HG03575 (cell line): ENCODE measurements at regions not wholly inside any gene's neighbourhood (a gene's known extent, or its start where the extent isn't known, plus 50 kb on each side); places are given as distances from the start of the nearest gene placed in this dataset.

Experiments used
- ATAC-seq: cut with Tn5 transposase; IDR thresholded peaks from one replicate; pipeline ENCODE4 v1.9.1; 2021; ENCODE audit not compliant: unreplicated experiment, insufficient number of reproducible peaks, low FRiP score; ENCODE audit errors: extremely low read depth

DNA sequence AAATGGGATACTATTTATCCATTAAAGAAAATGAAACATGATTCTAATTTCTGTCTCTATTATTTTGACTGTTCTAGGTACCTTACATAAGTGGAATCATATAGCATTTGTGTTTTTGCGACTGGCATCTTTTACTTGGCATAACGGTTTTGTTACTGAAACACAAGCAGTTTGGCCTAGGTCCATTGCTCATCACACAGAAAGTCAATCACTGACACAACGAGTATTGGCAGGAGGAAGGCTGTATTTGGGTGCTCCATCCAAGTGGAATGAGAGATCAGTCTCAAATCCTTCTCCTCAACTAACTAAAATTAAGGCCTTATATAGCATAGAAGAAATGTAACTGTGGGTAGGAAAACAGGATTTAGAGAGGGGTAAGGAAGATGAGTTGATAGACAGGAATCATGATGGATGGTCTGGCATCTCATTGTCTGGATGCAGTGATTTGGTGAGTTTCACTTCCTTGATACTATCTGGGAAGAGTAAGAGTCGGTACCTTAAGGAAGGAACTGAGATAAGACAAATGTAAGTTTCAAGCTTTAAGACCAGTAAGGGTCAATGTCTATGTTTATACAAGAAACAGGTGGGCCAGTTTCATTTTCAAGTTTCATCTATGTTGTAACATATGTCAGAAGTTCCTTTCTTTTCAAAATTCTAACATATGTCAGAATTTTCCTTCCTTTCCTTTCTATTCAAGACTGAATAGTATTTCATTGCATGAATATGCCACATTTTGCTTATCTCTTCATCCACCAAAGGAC lies 276.9 kb upstream of the RAB6C start:
- ATAC-seq, result no peak

DNA sequence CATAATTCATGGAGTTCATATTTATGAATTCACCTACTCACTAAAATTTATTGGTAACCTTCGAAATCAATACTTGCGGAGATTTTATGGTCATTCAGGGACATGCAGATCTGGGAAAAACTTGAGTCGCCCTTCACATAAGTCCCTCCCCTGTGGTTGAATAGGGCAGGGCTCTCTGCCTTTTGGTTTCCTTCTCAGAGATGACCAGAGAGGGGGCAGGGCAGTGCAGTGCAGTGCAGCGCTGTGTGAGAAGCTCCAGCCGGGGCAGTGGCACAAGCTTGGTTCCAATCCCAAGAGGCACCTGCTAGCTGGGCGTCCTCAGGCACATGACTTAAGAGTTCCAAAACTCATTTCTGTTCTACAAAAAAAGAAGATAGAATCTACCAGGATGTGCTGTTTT lies 274.4 kb upstream of the RAB6C start:
- no peak for ATAC-seq

DNA sequence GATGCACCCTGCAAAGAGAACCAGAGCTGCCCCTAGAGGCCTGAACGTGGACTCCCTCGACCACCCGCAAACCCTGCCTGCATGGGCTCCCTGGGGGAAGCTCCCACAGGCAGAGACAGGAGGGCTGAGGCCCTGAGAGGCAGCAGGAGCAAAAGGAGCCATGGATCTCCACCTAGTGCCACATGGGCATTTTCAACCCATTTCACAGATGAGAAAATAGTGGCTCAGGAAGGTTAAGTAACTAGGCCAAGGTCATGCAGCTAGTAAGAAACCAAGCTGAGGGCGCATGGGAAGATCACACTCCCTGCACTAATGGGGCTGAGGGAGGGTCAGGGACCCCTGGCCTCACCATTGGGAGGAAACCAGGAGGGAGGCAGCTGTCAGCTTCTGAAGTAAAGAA lies 271.7 kb upstream of the RAB6C start:
- ATAC-seq, result no peak

DNA sequence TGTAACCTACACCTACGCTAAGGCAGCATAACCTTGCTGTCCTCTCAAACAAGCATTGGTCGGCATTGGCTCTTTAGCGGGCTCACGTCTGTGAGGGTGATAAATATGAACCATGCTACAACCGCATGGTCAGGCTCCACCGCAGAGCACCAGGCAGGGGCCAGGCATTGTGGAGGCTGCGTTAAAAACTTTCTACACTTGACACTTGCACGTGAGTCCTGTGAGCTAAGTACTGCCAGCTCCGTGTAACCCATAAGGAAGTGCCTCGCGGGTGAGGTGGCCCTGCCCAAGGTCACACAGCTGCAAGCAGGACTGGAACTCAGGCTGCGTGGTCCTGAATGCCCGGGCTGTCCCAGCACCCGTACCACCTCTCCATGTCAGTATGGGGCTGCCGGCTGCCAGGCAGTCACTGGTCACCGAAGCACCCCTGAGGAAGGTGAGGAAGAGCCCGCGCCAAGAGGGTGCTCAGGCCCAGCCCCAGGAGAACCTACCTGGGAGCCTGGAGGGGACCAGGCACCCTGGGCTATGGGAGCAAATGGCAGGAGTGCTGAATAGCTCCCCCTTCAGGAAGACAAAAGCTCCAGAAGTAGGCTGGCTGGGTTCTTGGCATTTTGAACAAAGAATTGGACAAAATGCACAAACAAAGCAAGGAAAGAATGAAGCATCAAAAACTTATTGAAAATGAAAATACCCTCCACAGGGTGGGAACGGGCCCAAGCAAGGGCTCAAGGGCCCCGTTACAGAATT lies 271.1 kb upstream of the RAB6C start:
- ATAC-seq, result no peak

DNA sequence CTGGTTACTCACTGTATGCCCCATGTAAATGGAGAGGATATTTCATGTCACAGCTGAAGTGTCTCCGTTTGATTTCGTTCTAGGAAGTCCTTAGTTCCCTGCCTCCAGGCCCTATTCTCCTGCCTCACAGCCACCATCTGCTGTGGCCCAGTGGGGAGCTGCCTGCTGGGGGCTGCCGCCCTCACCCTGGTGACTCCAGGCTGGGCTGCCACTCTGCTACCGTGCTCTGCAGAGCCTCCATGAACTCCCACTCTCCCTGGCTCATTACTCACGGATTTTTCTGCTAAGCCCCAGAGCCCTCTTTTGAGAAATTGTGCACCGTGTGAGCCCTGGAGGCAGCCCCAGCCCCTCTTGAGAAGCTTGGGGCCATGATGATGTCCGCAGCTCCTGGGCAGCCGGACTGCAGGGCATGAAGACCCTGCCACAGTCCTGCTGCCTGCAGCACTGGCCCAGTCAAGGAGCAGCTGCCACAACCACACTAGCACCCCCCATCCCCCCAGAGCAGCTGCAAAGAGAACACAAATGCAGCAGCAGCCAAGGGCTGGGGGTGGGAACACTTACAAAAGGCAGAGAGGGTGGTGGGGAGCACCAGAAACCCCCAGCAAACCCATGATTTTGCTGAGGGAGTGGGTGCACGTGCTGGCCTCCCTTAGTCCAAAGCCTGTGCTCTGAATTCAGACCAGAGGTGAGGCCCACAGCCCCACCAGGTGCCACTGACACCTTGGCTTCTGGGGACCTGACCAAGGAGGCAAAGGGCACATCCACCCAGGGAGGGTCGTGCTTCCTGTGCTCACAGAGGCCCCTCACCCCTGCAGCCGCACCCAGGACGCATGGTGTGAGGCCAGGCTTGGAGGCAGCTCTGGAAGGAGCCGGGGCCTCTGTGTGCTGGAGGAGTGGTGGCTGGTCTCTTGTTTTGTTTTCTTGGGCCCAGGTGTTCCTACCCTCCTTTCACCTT lies 270.2 kb upstream of the RAB6C start:
- no peak for ATAC-seq

DNA sequence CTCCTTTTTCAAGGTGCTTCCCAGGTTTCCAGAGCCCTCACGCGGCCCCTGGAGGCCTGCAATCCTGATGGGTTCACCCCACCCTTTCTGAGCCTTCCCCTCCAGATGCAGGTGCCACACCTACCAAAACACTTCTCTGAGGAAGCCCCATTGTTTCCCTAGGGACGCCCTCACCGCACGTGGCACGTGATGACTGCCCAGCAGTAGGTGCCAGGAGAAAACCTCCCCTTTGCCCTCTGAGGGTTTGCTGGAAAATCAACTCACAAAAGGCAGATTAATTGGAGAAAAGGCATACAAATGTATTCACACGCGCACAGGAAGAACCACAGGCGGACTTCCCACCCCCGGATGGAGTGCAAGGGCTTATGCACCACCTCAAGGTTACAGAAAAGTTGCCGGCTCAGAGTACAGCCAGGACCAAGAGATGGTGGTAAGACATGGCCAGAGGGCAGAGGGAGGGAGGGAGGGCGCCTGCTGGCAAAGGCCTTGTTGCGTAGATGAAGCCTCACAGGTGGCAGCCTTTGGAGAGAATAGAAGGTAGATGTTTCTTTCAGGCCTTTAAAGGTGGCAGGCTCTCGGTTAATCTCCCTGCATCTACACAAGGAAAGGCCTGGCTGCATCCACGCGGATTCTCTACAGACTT lies 269.4 kb upstream of the RAB6C start:
- no peak for ATAC-seq

DNA sequence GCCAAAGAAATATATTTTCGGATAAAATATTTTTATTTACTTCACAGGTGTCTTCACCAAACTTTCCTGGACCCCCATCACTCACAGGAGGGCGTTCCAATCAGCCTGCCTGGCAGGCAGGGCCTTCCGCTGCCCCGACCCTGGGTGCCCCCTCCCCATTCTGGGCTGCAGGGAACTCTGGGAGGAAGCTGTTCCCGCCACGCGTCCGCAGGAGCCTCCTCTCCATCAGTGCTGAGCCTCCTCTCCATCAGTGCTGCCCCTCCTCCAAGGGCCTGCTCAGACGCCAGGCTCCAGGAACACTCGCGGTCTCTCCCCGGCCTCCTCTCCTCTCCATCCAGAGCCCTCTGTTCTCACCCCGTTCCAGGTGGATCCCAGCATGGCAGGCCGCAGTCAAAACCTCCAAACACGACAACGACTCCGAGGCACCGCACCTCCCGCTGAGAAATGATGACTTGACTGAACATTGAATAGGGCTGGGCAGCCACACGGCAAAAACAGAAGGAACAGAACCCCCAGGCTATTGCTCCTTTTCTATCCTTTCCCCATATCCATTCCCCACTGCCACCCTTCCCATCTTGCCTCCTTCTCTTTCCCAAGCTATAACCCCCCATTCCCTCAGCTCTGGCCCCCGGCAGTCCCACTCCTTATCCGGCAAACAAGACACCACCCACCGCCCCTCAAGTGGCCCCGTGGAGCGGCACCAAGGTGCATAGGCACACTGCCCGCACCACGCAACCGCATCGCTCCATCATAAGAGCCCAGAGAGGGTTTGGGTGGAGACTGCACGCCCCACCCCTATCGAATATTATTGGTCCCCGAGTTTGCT lies 268.6 kb upstream of the RAB6C start:
- ATAC-seq, result no peak

DNA sequence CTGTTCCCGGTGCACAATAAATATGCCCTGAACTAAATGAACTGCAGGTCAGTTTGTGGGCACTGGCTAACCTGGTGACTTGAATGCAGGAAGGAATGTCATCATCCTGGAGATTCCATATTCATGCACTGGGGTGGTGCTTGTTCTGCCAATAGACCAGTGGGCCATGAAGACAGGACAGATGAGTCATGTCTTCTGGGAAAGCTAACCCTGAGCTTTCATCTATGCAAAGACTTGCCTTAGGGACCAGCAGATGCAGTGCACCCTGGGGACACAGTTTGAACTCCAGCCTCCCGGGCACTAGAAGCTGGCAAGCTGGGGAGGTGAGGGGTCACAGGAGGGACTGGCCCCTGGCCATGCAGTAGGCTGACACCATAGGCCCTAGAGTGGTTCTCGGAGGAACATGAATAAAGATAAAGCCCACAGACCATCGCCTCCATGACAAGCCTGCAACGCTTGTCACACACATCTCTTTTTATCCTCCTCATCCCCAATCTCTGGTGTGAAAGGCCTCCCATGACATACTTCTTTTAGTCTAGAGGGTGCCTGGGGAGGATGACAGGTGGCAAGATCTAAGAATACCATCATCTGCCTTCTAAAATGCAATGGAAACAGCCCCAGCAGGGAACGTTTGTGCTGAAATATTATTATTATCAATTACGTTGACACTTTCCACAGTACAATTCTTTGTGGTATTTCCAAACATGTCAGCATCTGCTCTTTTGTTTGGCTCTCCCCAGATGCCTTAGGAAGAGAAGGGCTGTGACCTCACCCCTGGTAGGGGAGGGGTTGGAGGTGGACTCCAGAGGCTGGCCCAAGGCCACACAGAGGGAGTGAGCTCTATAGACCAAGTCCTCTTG lies 267.4 kb upstream of the RAB6C start:
- ATAC-seq, result no peak

DNA sequence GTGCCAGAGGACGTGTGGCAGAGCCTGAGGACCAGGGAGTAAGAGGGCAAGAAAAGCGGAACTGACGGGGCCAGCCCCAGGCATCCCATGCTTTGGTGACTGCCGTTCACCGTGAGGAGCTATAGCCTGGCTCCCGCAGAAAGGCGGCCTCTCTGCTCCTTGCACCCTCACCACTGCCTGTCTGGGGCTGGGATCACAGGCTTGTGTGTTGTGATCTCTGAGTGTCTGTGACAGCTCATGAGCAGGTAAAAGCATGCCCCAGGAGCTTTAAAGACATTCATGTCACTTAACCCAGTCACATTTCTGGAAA lies 266.8 kb upstream of the RAB6C start:
- ATAC-seq, result no peak

DNA sequence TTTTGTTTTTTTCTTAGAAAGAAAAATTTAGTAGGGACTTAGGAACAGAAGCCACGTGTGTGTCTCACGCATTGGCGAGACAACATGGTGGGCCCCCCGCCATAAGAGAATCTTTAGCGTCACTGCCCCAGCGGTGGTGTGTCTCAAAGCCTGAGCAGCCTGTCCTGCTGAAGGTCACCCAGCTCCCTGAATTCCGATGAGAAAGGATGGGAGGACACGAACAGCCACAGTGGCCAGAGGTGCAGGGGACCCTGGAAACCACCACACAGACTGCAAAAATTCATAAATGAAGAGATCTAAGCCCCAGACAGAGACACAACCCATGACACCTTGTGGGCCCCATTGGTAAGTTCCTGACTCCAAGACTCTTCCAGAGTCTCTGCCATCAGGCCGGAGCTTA lies 266.1 kb upstream of the RAB6C start:
- no peak for ATAC-seq

DNA sequence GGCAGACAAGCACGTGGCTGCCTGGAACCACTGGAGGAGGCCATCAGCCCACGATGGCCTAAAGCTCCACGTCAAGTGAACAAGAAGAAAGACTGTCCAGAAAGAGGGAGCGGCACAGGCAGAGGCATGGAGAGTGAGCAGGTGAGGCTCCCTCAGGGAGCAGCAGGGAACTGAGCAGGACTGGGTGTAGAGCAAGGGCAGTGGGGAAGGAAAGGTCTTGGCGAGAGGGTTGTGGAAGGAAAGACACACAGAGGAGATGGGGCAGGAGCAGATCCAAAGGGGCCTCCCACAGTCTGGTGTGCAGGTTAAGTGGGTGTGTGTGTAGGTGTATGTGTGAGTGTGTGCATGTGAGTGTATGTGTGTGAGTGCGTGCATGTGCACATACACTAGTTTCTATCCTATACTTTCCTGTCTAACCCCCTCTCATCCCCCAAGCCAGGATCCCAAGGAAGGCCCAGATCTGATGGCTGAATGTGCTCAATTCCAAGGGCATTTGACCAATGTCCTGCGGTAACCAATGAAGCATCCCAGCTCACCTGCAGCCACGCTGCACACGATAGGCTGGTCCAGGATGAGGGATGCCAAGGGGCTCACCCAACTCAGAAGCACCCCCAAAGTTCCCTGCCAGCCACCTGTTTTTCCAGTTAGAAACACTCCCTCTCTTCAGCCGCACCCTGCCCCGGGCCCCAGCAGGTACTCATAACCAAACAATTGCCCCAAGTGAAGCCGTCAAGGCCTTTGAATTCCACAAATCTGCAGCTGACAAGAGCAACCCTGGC lies 262.5 kb upstream of the RAB6C start:
- ATAC-seq, result no peak

DNA sequence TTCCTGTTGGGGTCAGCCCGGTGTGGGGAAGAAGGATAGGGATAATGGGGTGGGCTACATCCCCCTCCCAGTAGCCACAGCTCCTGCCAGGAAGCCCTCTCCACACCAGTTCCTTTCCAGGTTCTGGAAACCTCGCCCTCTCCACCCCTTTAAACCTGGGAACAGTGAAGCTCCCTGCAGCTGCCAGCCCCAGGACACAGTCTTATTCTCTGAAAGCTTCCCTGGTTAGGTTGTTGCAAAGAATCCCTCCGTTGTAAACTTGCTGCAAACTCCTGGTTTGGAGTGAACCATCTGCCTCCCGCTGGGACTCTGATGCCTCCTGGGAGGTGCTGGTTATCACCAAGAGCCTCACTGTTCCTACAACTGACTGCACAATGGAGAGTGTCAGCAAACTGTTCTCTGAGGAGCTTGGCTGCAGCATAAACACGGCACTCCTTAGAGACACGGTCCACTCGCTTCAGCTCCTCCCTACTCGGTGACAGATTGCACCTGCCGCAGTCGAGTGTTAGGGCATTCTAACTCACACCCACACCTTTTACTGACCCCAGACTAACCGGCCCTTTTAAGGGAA lies 261.8 kb upstream of the RAB6C start:
- no peak for ATAC-seq

DNA sequence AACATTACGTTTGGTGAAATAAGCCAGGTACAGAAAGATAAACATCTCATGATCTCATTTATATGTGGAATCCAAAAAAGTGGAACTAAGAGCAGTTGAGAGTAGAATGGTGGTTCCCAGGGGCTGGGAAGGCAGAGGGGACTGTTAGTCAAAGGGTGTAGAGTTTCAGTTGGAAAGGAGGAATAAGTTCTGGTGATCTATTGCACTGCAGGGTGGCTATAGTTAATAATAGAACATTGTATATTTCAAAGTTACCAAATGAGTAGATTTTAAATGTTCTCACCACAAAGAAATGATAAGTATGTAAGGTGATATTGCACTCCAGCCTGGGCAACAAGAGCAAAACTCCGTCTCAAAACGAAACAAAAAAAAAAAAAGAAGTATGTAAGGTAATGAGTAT lies 260.1 kb upstream of the RAB6C start:
- ATAC-seq, result no peak

DNA sequence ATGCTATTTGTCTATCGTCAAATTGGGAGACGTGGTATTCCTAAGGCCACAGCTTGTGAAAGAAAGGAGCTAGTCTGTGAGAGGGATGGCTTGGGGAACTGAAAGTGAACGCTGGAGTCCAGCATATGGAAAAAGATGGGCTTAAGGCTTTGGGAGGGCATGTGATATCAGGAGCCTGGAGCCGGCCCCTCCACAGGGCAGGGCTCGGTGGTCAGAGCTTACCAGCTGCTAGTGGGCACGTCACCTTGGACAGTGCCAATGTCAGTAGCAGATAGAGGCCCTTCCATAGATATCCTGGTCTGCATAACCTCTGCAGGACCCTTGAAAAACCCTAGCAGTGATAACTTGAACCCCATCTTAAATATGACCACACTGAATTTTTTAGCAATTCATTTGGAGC lies 259.1 kb upstream of the RAB6C start:
- no peak for ATAC-seq

DNA sequence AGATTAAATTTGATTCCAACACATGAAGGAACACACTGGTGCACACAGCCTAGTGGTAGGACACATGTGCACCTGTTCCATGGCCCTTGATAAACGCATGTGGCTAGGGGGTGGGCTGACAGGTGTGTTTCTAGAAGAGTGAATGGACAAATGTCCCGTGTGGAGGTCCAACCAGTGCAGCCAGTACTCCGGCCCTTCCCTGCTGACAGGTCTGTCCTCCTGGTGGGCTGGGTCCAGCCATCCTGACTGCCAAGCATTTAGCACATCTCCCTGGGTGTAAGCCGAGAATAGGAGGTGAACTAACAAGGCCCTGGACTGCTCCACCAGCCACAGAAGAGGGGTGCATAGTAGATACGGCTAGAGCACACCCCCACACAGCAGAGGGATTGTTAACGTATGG lies 258.7 kb upstream of the RAB6C start:
- no peak for ATAC-seq

DNA sequence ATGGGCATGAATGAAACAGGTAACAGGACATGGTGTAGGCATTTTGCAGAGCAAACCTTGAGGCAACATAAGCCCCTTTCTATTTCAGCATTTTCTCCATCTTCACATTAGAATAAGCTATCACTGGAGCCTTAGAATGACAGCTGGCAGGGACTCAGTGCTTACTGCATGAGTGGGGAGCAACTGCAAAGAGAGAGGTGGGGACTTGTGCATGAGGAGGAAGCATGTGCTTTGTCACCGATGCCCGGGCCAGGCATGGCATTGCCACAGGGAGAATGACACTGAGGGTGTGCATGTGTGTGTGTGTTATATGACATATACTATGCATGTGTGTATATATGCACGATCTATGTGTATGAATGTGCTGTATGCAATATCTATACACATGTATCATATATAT lies 258.2 kb upstream of the RAB6C start:
- ATAC-seq, result no peak

DNA sequence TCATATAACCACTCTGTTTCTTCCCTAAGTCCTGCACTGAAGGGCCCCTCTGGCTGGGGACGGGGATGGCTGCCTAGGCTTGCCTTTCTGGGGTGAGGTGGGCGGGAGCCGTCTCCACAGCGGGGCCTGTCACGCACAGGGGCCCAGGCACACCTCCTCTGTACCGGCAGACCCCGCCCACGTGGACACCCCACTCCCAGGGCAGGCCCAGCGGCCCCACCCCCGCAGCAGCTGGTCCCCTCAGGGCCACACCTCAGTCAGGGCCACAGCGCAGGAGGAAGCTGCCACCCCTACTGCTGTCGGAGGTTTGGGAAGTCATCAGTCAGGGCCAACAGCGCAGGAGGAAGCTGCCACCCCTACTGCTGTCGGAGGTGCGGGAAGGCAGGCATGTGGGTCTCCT lies 257.6 kb upstream of the RAB6C start:
- no peak for ATAC-seq
